ENCODE measurements at regions not wholly inside any gene's neighbourhood (a gene's known extent, or its start where the extent isn't known, plus 50 kb on each side); places are given as distances from the start of the nearest gene placed in this dataset.

GRCh38 chr5:138647261-138647788 lies 72.1 kb upstream of the HSPA9 start:
- TF ChIP-seq CTCF (IDR thresholded peaks at IDR 0.05) (no peak), POLR2A (IDR thresholded peaks at IDR 0.05) (no peak)
